Fibroblast of mammary gland (primary cell): ENCODE measurements at regions not wholly inside any gene's neighbourhood (a gene's known extent, or its start where the extent isn't known, plus 50 kb on each side); places are given as distances from the start of the nearest gene placed in this dataset.
A peak's percentile ranks its signal among the peaks of the same experiment; 100 is the strongest.

Experiments
- DNase-seq: peaks from one replicate; pipeline ENCODE4 v3.0.0-alpha.2; 2010; ENCODE audit warnings: low read depth
- H3K4me3 ChIP-seq: 2 replicates; pipeline ENCODE4 v1.5.1; 2011; ENCODE audit warnings: low read depth, mild to moderate bottlenecking, low read length, moderate library complexity; ENCODE audit not compliant: control insufficient read depth
- CTCF ChIP-seq: conservative IDR thresholded peaks from 2 replicates; pipeline ENCODE4 v1.5.1; 2011; ENCODE audit warnings: low read depth, low read length, inconsistent platforms; ENCODE audit not compliant: control insufficient read depth, insufficient read depth

- no peak for TF ChIP-seq CTCF
- H3K4me3 ChIP-seq = no peak overlapping the region
- peak; percentile 87 for DNase-seq
Measured at GRCh38 chr3:107962946-107963345, 127.9 kb downstream of the CD47 start.

- H3K4me3 ChIP-seq = no peak overlapping the region
- no peak for DNase-seq
- TF ChIP-seq CTCF = no peak
Measured at GRCh38 chr3:107962037-107962436, 128.8 kb downstream of the CD47 start.

GRCh38 chr3:107959550-107960154, 131.2 kb downstream of the CD47 start:
- peak; percentile 42 for DNase-seq
- H3K4me3 ChIP-seq = no peak overlapping the region
- no peak for TF ChIP-seq CTCF

- H3K4me3 ChIP-seq = no peak overlapping the region
- TF ChIP-seq CTCF = no peak
- no peak for DNase-seq
Measured at GRCh38 chr3:107958146-107958545, 132.7 kb downstream of the CD47 start.

- TF ChIP-seq CTCF = no peak
- H3K4me3 ChIP-seq = peak overlapping the region; percentile 31
- DNase-seq = peak; percentile 97
Measured at GRCh38 chr3:107956991-107957900, 133.6 kb downstream of the CD47 start.

GRCh38 chr3:107954845-107955244, 136.0 kb downstream of the CD47 start:
- no peak for TF ChIP-seq CTCF
- no peak for DNase-seq
- no peak overlapping the region for H3K4me3 ChIP-seq
